Neural progenitor cell (in vitro differentiated cells): ENCODE measurements at regions not wholly inside any gene's neighbourhood (a gene's known extent, or its start where the extent isn't known, plus 50 kb on each side); places are given as distances from the start of the nearest gene placed in this dataset.

ENCODE experiments used
- EZH2phosphoT487 ChIP-seq: fragments of 200-600 bp; sonication (generic); IDR thresholded peaks from 2 replicates; pipeline ENCODE4 v1.6.1; 2017; ENCODE audit warnings: antibody characterized with exemption
- TF ChIP-seq, protein P1 (sequence below): fragments of 200-600 bp; sonication (generic); IDR thresholded peaks from 2 replicates; pipeline ENCODE4 v1.5.1; 2017; ENCODE audit warnings: antibody characterized with exemption, mild to moderate bottlenecking

DNA sequence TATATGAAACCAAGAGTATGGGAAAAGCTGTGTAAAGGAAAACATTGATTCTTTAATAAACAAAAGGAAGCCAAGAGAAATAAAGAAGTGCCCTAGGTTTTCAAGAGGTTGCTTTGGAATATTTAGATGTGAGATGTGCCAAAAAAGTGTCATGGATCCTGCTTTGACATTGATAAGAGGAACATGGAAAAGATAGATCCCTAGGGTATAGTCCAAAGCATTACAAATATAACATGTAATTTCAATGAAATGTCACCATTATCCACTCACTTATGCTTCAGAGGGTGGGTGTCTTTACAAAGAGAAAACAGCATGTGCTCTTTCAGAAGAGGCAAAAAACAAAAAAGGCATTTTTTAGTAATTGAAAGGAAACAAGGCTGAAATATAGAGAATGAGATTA, 1196.7 kb downstream of the EFNA5 start:
- TF ChIP-seq, protein P1, sequence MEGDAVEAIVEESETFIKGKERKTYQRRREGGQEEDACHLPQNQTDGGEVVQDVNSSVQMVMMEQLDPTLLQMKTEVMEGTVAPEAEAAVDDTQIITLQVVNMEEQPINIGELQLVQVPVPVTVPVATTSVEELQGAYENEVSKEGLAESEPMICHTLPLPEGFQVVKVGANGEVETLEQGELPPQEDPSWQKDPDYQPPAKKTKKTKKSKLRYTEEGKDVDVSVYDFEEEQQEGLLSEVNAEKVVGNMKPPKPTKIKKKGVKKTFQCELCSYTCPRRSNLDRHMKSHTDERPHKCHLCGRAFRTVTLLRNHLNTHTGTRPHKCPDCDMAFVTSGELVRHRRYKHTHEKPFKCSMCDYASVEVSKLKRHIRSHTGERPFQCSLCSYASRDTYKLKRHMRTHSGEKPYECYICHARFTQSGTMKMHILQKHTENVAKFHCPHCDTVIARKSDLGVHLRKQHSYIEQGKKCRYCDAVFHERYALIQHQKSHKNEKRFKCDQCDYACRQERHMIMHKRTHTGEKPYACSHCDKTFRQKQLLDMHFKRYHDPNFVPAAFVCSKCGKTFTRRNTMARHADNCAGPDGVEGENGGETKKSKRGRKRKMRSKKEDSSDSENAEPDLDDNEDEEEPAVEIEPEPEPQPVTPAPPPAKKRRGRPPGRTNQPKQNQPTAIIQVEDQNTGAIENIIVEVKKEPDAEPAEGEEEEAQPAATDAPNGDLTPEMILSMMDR = no peak
- no peak for TF ChIP-seq EZH2phosphoT487
